GM19455 (cell line): ENCODE measurements at regions not wholly inside any gene's neighbourhood (a gene's known extent, or its start where the extent isn't known, plus 50 kb on each side); places are given as distances from the start of the nearest gene placed in this dataset.

Experiments
- ATAC-seq: cut with Tn5 transposase; IDR thresholded peaks from one replicate; pipeline ENCODE4 v1.9.1; 2021; ENCODE audit not compliant: unreplicated experiment

- ATAC-seq, result no peak
These were observed 103.3 kb downstream of the SPRY2 start for GRCh38 chr13:80237646-80238045.

- ATAC-seq, result no peak
These were observed 105.0 kb downstream of the SPRY2 start for GRCh38 chr13:80235967-80236302.

DNA sequence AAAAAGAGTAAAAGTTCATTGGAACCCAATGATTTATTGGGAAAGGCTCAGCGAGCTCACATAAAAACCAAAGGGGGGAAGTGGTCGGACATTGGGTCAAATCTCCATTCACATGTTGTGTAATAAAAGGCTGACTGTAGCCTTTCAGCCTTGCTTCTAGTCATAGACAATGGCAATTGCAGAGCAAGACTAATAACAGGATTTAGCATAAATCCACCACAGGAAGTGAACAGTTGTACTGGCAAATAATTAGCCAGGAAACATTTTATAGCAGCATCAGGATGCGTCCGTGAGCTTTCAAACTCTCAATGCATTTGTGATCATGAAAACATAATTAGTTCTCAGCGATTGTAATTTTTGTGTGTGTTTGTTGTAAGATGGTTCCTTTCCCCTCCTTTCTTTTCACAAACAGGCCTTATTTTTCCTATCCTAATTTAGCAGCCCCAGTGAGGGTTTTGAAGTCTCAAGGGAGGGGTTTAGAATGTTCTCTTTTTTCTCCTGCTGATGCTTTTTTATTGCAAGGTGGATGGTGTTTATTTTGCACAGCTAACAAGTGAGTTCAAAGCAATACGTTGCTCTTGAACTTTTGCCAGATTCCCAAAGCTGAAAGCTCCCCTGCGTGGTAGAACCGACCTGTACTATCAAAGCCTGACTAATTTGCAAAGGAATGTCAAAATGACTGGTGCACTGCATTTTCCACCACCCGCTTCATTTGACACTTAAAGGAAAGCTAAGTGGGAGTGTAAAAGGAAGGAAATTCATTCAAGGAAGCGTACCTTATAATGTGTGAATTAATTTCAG is 105.6 kb downstream of the SPRY2 start:
- ATAC-seq, result no peak

DNA sequence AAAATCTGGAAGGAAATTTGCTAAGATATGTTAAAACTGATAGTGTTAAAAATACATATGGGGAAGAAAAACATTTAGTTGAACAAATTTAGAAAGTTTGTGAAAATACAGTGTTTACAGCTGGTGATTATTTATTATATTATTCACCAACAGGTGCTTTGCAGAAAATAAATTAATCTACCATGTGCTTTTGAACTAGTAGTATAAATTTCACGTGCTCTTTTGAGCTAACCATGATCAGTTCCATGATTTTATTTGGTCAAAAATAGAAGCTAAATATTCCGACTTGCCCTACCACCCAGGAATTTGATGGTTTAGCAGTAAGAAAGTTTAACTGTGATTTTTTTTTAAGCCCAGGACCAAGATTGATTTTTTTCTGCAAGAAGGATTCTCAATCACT is 113.3 kb downstream of the SPRY2 start:
- no peak for ATAC-seq

- no peak for ATAC-seq
These were observed 114.3 kb downstream of the SPRY2 start for GRCh38 chr13:80226645-80227044.

GRCh38 chr13:80224468-80224867 is 116.5 kb downstream of the SPRY2 start:
- ATAC-seq, result no peak

GRCh38 chr13:80217614-80218456 is 123.1 kb downstream of the SPRY2 start:
- ATAC-seq, result no peak

DNA sequence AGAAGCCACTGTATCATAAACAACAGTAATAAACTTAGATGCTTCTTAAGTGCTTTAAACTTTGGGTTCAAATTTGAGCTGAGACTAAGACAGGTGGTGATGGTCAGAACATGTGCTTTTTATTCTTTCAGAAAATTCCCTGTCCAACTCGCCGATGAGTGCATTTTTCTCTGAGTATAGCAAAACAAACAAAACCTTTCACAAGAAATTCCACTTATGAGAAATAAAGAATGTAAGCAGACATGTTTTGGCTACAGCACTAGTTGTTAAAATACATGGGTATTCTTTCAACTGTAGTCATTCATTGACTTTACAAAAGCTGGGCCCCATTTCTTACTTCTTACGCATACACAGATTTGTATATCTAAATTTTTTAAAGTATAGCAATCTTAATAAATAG is 125.6 kb downstream of the SPRY2 start:
- no peak for ATAC-seq

- ATAC-seq, result no peak
These were observed 126.4 kb downstream of the SPRY2 start for GRCh38 chr13:80214521-80214991.

- ATAC-seq, result no peak
These were observed 126.9 kb downstream of the SPRY2 start for GRCh38 chr13:80214050-80214449.

DNA sequence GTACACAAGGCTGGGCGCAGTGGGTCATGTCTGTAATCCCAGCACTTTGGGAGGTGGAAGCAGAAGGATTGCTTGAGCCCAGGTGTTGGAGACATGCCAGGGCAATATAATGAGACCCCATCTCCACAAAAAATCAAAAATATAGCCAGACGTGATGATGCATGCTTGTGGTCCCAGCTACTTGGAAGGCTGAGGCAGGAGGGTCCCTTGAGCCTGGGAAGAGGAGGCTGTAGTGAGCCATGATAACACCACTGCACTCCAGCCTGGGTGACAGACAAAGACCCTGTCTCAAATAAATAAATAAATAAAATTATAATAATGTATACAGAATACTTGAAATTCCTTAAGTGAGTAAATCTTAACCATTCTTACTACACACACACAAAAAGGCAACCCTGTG is 127.7 kb downstream of the SPRY2 start:
- ATAC-seq, result no peak

DNA sequence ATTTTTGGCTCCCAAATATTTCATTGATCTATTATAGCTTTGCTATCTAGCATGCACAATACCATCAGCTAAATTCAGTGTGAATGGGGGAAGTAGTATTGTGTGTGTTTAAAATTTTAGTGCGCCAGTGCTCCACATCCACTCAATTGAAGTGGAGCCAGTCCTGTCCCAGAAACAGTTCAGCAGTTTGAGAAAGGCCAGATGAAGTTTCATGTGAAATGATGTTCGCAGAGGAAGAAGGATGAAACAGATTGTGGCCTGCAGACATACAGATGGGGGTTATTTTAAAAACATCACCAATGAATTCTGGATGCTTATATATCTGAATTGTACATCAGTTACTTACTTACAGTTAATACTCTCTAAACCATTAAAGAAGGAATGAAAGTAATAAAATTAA is 129.4 kb downstream of the SPRY2 start:
- no peak for ATAC-seq

- ATAC-seq, result no peak
These were observed 136.3 kb downstream of the SPRY2 start for GRCh38 chr13:80204642-80205041.

DNA sequence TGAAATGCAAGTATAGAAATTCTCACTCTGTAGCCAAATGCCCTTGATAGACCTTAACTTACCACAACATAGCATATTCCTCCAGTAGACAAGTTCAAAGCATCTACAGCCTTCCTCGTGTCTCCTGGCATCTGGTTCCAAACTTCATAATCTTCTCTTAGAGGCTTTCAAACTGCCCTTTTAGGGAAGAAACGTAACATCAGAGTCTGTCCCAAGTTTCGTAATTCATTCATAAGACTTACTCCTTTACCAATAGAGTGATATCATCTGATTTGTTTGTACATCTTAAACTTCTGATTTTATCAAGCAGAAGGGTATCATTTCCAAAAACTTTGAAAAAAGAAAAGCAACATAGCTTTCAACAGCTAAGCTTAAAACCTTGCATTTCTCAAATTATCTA is 137.4 kb downstream of the SPRY2 start:
- ATAC-seq, result no peak

GRCh38 chr13:80201694-80202468 is 139.0 kb downstream of the SPRY2 start:
- no peak for ATAC-seq

DNA sequence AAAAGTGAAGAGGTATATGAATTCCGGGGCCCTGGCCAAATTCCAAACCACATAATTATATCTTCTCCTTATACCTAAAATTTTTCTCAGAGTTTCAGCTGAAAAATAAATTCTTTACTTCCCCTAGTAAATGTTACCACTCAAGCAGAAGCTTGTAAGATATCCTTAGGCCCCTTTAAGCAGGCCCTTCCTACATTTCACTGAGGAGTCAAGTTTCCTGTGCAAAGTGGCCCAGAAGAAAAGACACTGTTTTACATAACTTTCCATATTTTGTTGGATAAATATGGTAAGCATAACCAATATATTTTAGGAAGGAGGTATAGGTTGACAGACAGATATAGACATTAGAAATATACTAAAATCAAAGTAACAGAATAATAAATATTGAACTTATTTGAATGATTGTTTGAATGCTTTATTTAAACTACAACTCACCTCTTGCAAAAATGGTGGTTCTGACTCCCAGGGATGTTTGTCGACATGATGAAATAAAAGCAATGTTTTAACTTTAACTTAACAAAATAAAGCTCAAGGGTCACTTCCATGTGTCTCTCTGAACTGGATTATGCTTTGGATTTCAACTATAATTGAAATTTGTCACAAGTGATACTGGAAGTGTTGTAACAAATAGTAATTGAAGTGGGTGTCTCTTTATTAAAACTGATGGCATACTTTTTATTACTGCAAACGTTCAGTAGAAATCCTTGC is 141.2 kb downstream of the SPRY2 start:
- no peak for ATAC-seq

DNA sequence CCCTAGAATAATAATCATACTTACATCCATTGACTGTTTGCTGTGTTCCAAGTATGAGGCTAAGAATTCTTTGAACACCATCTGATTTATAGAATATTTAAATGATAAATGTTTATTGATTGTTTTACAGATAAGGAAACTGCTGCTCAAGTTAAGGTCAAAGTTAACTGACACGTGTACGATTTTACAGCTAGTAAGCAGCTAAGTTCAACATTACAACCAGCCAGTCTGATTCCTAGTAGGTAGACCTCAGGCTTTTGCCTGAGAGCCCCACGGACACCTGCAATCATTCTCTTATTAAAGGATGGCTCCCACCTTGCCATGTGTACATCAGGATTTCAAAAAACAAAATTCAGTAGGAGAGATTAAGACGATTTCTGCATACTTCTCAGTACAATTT is 141.9 kb downstream of the SPRY2 start:
- no peak for ATAC-seq

GRCh38 chr13:80196756-80197155 is 144.2 kb downstream of the SPRY2 start:
- no peak for ATAC-seq

- ATAC-seq, result no peak
These were observed 145.3 kb downstream of the SPRY2 start for GRCh38 chr13:80195649-80196048.

DNA sequence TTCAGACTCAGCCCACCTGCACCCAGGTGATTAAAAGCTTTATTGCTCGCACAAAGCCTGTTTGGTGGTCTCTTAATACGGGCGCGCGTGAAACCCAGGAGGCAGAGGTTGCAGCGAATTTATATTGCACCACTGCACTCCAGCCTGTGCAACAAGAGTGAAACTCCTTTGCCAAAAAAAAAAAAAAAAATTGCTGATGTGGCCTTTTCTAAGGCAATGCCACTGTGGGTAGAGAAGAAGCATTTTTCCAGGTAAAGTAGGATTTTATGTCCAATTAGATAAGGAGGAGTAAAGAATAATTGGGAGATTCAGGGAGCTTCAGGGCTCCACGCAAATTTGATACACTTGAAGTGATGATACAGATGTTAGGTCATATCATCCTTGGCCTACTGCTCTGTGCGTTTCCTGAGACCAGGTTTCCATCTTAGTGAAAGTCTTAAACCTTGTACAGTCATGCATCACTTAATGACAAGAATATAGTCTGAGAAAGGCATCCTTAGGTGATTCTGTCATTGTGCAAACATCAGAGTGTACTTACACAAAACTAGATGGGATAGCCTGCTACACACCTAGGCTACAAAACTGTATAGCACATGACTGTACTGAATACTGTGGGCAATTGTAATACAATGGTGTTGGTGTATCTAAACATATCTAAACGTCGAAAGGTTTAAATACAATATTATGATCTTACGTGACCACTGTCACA is 150.9 kb downstream of the SPRY2 start:
- ATAC-seq, result no peak
